ENCODE measurements at regions not wholly inside any gene's neighbourhood (a gene's known extent, or its start where the extent isn't known, plus 50 kb on each side); places are given as distances from the start of the nearest gene placed in this dataset.

DNA sequence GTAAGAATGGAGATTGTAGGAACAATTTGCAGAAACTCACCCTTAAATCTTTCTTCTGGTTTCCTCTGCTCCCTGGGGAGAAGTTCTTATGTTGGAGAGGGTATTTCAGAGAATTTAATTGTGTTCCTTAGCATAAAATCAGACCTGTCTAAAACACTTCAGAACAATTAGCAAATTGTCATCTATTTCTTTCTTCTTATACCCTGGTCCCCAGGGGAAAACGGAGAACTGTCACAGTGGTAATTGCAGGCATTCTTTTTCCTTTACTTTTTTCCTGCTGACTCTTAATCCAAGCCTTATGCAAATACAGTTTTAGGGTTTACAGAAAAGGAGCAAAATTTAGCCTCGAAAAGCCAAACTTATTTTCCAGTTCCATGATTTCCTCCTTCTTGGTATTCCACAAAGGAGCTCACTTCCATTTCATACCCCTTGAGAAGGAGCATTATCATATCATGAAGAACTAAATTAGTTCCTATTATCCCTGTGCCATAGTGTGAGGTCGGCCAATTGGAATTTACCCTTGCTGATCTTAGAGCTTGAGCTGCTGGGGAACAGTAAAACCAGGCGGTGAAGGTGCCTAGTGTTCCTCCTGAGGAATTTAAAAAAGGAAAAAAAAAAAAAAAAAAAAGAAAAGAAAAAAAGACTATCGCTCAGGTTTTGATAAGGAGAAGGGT, 173.8 kb downstream of the IL15 start:
- H3K27me3 ChIP-seq = no peaks in the 10 kb centered on the region
- no peaks in the 10 kb centered on the region for H3K36me3 ChIP-seq
- no peaks in the 10 kb centered on the region for H3K9me3 ChIP-seq
- WGBS, 2 donors = 88 to 91% methylated on average over 5 of the region's 5 CpGs
- no peak overlapping the region for H3K27ac ChIP-seq
- TF ChIP-seq, protein P1, sequence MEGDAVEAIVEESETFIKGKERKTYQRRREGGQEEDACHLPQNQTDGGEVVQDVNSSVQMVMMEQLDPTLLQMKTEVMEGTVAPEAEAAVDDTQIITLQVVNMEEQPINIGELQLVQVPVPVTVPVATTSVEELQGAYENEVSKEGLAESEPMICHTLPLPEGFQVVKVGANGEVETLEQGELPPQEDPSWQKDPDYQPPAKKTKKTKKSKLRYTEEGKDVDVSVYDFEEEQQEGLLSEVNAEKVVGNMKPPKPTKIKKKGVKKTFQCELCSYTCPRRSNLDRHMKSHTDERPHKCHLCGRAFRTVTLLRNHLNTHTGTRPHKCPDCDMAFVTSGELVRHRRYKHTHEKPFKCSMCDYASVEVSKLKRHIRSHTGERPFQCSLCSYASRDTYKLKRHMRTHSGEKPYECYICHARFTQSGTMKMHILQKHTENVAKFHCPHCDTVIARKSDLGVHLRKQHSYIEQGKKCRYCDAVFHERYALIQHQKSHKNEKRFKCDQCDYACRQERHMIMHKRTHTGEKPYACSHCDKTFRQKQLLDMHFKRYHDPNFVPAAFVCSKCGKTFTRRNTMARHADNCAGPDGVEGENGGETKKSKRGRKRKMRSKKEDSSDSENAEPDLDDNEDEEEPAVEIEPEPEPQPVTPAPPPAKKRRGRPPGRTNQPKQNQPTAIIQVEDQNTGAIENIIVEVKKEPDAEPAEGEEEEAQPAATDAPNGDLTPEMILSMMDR (IDR thresholded peaks at IDR 0.05) = no peak
- TF ChIP-seq POLR2A (IDR thresholded peaks at IDR 0.05) = no peak
- H3K4me3 ChIP-seq (replicated peaks in 1 of 3) = no peak overlapping the region
- no peak for DNase-seq
- intact Hi-C loops (cut with DNase I) = no loop called here
- H3K4me1 ChIP-seq = peaks cover 0 to 8% of the 10 kb centered on the region in 2 donors

DNA sequence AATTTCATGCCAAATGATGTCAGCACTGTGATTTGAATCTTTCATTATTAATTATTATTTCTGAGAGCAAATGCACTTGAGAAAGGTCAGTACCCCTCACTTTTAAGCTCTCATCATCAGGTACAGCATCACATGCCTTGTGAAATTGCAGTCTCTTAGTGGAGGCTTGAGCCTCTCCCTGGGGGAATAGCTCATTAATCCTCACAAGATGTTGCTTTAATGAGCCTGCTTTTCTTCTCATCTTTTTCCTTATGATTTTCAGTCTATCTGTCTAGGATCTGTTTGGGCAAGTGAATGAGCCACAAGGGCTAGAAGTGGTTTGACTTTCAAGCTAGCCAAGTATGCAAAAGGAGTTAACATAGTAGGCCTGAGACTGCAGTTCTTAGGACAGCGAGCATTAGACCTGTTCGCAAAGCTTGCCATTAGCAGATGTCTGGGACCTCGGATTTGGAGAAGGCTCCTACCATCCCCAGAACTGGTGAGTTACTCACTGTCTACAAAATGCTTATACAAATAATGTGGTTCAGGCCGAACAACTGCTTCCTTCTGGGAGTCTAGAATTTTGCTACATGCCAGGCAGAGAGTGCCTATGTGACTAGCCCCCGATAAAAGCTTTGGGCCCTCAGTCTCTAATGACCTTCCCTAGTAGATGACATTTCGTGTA, 174.5 kb downstream of the IL15 start:
- no peaks in the 10 kb centered on the region for H3K36me3 ChIP-seq
- DNase-seq = no peak
- no peaks in the 10 kb centered on the region for H3K27me3 ChIP-seq
- H3K4me3 ChIP-seq (replicated peaks in 1 of 3) = no peak overlapping the region
- WGBS, 2 donors = 94 to 97% methylated on average over 6 of the region's 6 CpGs
- H3K4me1 ChIP-seq = peaks cover 0 to 8% of the 10 kb centered on the region in 2 donors
- no peaks in the 10 kb centered on the region for H3K9me3 ChIP-seq
- TF ChIP-seq, protein P1 (IDR thresholded peaks at IDR 0.05) = no peak
- TF ChIP-seq POLR2A (IDR thresholded peaks at IDR 0.05) = no peak
- intact Hi-C loops (cut with DNase I) = no loop called here
- no peak overlapping the region for H3K27ac ChIP-seq

DNA sequence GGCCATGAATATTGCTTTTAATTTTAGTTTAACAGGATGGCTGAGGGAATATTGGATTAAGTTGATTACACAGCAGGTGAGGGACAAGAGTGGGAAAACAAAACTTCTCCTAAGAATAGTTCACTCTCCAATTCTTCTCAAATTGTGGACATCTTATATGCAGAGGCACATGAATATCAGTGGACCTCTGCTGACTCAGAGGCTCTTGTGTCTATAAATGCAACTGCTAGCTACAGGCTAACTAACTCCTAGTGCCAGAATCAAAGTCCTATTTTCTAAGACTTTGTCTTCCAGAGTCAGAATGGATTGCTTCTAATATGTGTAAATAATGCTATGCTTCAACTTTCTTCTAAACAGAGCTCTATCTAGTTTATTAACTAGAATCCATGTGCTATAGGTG, 175.8 kb downstream of the IL15 start:
- no peak overlapping the region for H3K4me3 ChIP-seq (replicated peaks in 1 of 3)
- H3K36me3 ChIP-seq = no peaks in the 10 kb centered on the region
- H3K9me3 ChIP-seq = no peaks in the 10 kb centered on the region
- H3K27me3 ChIP-seq = no peaks in the 10 kb centered on the region
- H3K27ac ChIP-seq = no peak overlapping the region
- TF ChIP-seq, protein P1 (IDR thresholded peaks at IDR 0.05) = no peak
- TF ChIP-seq POLR2A (IDR thresholded peaks at IDR 0.05) = no peak
- peaks cover 0 to 8% of the 10 kb centered on the region in 2 donors for H3K4me1 ChIP-seq
- no peak for DNase-seq
- intact Hi-C loops (cut with DNase I) = no loop called here

DNA sequence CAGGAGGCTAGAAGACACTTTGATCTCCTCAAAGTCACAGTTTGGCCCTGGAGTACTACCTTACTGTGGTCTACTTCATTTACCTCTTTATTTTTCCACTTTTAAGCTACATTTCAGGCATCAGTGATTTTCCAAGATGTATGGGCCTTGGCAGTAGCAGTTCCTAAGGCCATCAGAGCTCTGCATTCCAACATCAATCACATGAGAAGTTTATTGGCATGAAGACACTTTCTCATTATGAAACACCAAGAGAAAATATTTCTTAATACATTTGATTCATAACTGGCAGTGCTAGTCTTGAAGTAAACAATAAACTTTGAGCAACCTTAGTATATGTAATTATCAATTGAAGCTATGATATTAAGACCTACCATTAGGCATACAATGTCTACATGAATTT, 178.1 kb downstream of the IL15 start:
- intact Hi-C loops (cut with DNase I) = no loop called here
- H3K27me3 ChIP-seq = no peaks in the 10 kb centered on the region
- H3K36me3 ChIP-seq = no peaks in the 10 kb centered on the region
- TF ChIP-seq, protein P1 (IDR thresholded peaks at IDR 0.05) = no peak
- TF ChIP-seq POLR2A (IDR thresholded peaks at IDR 0.05) = no peak
- no peaks in the 10 kb centered on the region for H3K9me3 ChIP-seq
- no peak for DNase-seq
- no peak overlapping the region for H3K4me3 ChIP-seq (replicated peaks in 1 of 3)
- peaks cover 0 to 8% of the 10 kb centered on the region in 2 donors for H3K4me1 ChIP-seq
- no peak overlapping the region for H3K27ac ChIP-seq

DNA sequence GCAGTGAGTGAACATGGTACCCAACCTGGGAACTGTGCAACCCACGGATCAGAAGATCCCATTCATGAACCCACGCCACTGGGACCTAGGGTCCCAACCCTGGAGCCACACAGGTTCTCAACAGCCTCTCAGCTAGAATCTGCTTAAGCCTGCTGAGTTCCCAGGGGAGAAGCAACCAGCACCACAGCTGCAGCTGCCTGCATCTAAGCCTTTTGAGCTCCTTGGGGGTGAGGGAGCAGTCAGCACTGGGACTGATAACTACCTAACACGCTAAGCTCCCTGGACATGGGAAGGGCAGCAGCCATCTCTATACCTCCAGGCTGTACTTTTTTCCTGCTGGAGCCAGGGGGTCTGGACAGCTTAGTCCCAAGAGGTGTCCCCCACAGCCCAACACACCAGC, 179.3 kb downstream of the IL15 start:
- intact Hi-C loops (cut with DNase I) = no loop called here
- H3K27me3 ChIP-seq = no peaks in the 10 kb centered on the region
- no peak overlapping the region for H3K4me3 ChIP-seq (replicated peaks in 1 of 3)
- WGBS, 2 donors = 94 to 97% methylated on average over 3 of the region's 3 CpGs
- TF ChIP-seq, protein P1 (IDR thresholded peaks at IDR 0.05) = no peak
- TF ChIP-seq POLR2A (IDR thresholded peaks at IDR 0.05) = no peak
- H3K9me3 ChIP-seq = no peaks in the 10 kb centered on the region
- H3K36me3 ChIP-seq = no peaks in the 10 kb centered on the region
- H3K4me1 ChIP-seq = peaks cover 0 to 8% of the 10 kb centered on the region in 2 donors
- DNase-seq = no peak
- no peak overlapping the region for H3K27ac ChIP-seq
